WTC11 (cell line): ENCODE measurements at regions not wholly inside any gene's neighbourhood (a gene's known extent, or its start where the extent isn't known, plus 50 kb on each side); places are given as distances from the start of the nearest gene placed in this dataset.

Experiments used
- ATAC-seq: fragments of 200-7000 bp; cut with Tn5 transposase; 2 replicates; pipeline ENCODE4 v1.10.0; 2021; ENCODE audit warnings: mild to moderate bottlenecking, moderate library complexity
- CTCF ChIA-PET: fragments of 300-600 bp; sonication (Branson Sonifier 250); formaldehyde crosslinking; loops from one replicate; lab custom pipeline; 2021; ENCODE audit warnings: antibody characterized with exemption; lab: Charles Lee
- POLR2A ChIA-PET: fragments of 350-600 bp; sonication (Branson Sonifier 250); formaldehyde crosslinking; loops from one replicate; lab custom pipeline; 2021; ENCODE audit warnings: antibody characterized with exemption; lab: Charles Lee
- DNase-seq: peaks from one replicate; pipeline ENCODE4 v3.0.0; 2021; ENCODE audit warnings: low spot score
- H3K27ac Mint-ChIP-seq: 2 replicates; pipeline ENCODE4 v1.8.0; 2021; ENCODE audit warnings: mixed read lengths
- H3K27me3 Mint-ChIP-seq: 2 replicates; pipeline ENCODE4 v1.8.0; 2021; ENCODE audit warnings: low read depth, mild to moderate bottlenecking, moderate library complexity, mixed read lengths
- H3K36me3 Mint-ChIP-seq: 2 replicates; pipeline ENCODE4 v1.8.0; 2021; ENCODE audit warnings: mixed read lengths
- H3K4me1 Mint-ChIP-seq: 2 replicates; pipeline ENCODE4 v1.8.0; 2022; ENCODE audit warnings: mixed read lengths
- H3K4me3 Mint-ChIP-seq: 2 replicates; pipeline ENCODE4 v1.8.0; 2021; ENCODE audit warnings: mild to moderate bottlenecking, moderate library complexity, mixed read lengths
- H3K9me3 Mint-ChIP-seq: 2 replicates; pipeline ENCODE4 v1.8.0; 2021; ENCODE audit warnings: mixed read lengths
- AR ChIP-seq: fragments of 250-450 bp; sonication (Bioruptor Pico); IDR thresholded peaks from 2 replicates; pipeline ENCODE4 v1.9.0; 2021; ENCODE audit warnings: mild to moderate bottlenecking
- CDX4 ChIP-seq: fragments of 250-450 bp; sonication (Bioruptor Pico); IDR thresholded peaks from 2 replicates; pipeline ENCODE4 v1.9.0; 2021; ENCODE audit warnings: moderate library complexity, mild to moderate bottlenecking, inconsistent platforms, borderline replicate concordance
- MXD4 ChIP-seq: fragments of 250-450 bp; sonication (Bioruptor Pico); IDR thresholded peaks from 2 replicates; pipeline ENCODE4 v1.8.0; 2021; ENCODE audit warnings: mild to moderate bottlenecking, moderate library complexity, borderline replicate concordance
- SP1 ChIP-seq: sonication (generic); formaldehyde crosslinking; conservative IDR thresholded peaks from 2 replicates; pipeline ENCODE4 v1.8.1; 2022; ENCODE audit warnings: missing genetic modification reagents
- ZNF121 ChIP-seq: sonication (generic); formaldehyde crosslinking; IDR thresholded peaks from 2 replicates; pipeline ENCODE4 v1.8.0; 2023; ENCODE audit warnings: missing genetic modification reagents
- ZNF416 ChIP-seq: fragments of 250-450 bp; sonication (Bioruptor Pico); IDR thresholded peaks from 2 replicates; pipeline ENCODE4 v1.9.0; 2021; ENCODE audit warnings: mild to moderate bottlenecking, inconsistent platforms
- ZNF425 ChIP-seq: fragments of 250-450 bp; sonication (Bioruptor Pico); conservative IDR thresholded peaks from 2 replicates; pipeline ENCODE4 v1.9.0; 2021; ENCODE audit warnings: mild to moderate bottlenecking
- ZSCAN18 ChIP-seq: fragments of 250-450 bp; sonication (Bioruptor Pico); IDR thresholded peaks from 2 replicates; pipeline ENCODE4 v2.1.2; 2022; ENCODE audit warnings: mild to moderate bottlenecking, moderate library complexity
- TF ChIP-seq, protein P1 (sequence below): fragments of 250-450 bp; sonication (Bioruptor Pico); IDR thresholded peaks from 2 replicates; pipeline ENCODE4 v1.9.0; 2021; ENCODE audit warnings: mild to moderate bottlenecking, borderline replicate concordance
- TF ChIP-seq, protein P2 (sequence below): sonication (generic); formaldehyde crosslinking; IDR thresholded peaks from 2 replicates; pipeline ENCODE4 v1.8.0; 2023; ENCODE audit warnings: mild to moderate bottlenecking, missing genetic modification reagents
- TF ChIP-seq, protein P3 (sequence below): sonication (generic); formaldehyde crosslinking; conservative IDR thresholded peaks from 2 replicates; pipeline ENCODE4 v1.8.1; 2022; ENCODE audit warnings: mild to moderate bottlenecking, missing genetic modification reagents
- TF ChIP-seq, protein P4 (sequence below): sonication (generic); formaldehyde crosslinking; IDR thresholded peaks from 2 replicates; pipeline ENCODE4 v1.8.1; 2022; ENCODE audit warnings: low read depth, missing genetic modification reagents, borderline replicate concordance
- TF ChIP-seq, protein P5 (sequence below): sonication (generic); formaldehyde crosslinking; IDR thresholded peaks from 2 replicates; pipeline ENCODE4 v1.8.1; 2023; ENCODE audit warnings: mild to moderate bottlenecking, missing genetic modification reagents

DNA sequence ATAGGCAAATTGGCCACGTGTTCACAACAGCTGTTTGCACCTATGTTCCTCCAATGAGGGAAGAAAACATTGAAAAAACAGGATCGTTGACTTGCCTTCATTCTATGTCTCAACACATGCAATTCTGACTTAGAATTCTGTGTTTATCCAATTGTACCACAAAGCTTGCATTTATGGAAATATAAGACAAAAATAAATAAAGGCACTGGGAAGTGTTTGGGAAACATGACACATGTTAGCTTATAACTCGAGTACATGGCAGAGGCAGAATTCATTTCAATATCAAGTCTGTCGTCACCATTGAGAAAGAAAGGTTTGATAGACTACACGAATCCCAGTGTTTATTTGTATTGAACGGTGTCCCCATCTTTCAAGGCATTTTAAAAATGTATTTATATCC is 291.2 kb downstream of the AHR start (continued):
- TF ChIP-seq, protein P1, sequence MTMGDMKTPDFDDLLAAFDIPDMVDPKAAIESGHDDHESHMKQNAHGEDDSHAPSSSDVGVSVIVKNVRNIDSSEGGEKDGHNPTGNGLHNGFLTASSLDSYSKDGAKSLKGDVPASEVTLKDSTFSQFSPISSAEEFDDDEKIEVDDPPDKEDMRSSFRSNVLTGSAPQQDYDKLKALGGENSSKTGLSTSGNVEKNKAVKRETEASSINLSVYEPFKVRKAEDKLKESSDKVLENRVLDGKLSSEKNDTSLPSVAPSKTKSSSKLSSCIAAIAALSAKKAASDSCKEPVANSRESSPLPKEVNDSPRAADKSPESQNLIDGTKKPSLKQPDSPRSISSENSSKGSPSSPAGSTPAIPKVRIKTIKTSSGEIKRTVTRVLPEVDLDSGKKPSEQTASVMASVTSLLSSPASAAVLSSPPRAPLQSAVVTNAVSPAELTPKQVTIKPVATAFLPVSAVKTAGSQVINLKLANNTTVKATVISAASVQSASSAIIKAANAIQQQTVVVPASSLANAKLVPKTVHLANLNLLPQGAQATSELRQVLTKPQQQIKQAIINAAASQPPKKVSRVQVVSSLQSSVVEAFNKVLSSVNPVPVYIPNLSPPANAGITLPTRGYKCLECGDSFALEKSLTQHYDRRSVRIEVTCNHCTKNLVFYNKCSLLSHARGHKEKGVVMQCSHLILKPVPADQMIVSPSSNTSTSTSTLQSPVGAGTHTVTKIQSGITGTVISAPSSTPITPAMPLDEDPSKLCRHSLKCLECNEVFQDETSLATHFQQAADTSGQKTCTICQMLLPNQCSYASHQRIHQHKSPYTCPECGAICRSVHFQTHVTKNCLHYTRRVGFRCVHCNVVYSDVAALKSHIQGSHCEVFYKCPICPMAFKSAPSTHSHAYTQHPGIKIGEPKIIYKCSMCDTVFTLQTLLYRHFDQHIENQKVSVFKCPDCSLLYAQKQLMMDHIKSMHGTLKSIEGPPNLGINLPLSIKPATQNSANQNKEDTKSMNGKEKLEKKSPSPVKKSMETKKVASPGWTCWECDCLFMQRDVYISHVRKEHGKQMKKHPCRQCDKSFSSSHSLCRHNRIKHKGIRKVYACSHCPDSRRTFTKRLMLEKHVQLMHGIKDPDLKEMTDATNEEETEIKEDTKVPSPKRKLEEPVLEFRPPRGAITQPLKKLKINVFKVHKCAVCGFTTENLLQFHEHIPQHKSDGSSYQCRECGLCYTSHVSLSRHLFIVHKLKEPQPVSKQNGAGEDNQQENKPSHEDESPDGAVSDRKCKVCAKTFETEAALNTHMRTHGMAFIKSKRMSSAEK: no peak
- TF ChIP-seq, protein P2, sequence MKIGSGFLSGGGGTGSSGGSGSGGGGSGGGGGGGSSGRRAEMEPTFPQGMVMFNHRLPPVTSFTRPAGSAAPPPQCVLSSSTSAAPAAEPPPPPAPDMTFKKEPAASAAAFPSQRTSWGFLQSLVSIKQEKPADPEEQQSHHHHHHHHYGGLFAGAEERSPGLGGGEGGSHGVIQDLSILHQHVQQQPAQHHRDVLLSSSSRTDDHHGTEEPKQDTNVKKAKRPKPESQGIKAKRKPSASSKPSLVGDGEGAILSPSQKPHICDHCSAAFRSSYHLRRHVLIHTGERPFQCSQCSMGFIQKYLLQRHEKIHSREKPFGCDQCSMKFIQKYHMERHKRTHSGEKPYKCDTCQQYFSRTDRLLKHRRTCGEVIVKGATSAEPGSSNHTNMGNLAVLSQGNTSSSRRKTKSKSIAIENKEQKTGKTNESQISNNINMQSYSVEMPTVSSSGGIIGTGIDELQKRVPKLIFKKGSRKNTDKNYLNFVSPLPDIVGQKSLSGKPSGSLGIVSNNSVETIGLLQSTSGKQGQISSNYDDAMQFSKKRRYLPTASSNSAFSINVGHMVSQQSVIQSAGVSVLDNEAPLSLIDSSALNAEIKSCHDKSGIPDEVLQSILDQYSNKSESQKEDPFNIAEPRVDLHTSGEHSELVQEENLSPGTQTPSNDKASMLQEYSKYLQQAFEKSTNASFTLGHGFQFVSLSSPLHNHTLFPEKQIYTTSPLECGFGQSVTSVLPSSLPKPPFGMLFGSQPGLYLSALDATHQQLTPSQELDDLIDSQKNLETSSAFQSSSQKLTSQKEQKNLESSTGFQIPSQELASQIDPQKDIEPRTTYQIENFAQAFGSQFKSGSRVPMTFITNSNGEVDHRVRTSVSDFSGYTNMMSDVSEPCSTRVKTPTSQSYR: no peak

DNA sequence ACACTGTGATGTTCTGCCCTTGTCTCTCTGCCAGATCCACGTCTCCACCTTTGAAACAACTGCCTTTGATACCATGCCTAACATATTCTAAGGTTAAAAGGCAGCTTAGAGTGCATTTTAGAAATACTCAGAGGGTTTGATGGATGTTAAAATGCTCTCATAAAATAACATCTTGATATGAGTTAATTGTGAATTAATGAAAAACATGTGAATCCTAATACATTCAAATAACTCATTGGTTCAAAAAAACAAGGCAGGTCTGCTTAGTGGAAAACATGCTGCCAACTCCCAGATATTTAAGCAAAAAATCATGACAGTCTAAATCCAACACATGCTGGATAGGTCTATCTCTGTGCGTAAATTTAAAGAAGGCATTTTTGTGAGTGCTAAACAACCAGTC is 291.8 kb downstream of the AHR start:
- Mint-ChIP-seq H3K4me3 (no peak overlapping the region), H3K4me1 (peaks cover 5% of the 10 kb centered on the region), H3K27me3 (no peaks in the 10 kb centered on the region), H3K36me3 (no peaks in the 10 kb centered on the region), H3K27ac (no peak overlapping the region), H3K9me3 (no peaks in the 10 kb centered on the region)
- CTCF ChIA-PET: no interaction called here
- POLR2A ChIA-PET: no interaction called here
- DNase-seq (no peak), ATAC-seq (no peak)
- TF ChIP-seq MXD4 (CRISPR knock-in tag): no peak
- no peak for TF ChIP-seq ZNF425 (CRISPR knock-in tag)
- TF ChIP-seq, protein P3, sequence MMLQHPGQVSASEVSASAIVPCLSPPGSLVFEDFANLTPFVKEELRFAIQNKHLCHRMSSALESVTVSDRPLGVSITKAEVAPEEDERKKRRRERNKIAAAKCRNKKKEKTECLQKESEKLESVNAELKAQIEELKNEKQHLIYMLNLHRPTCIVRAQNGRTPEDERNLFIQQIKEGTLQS: no peak
- no peak for TF ChIP-seq AR (CRISPR knock-in tag)
- no peak for TF ChIP-seq SP1
- TF ChIP-seq ZNF416 (CRISPR knock-in tag): no peak
- TF ChIP-seq, protein P4, sequence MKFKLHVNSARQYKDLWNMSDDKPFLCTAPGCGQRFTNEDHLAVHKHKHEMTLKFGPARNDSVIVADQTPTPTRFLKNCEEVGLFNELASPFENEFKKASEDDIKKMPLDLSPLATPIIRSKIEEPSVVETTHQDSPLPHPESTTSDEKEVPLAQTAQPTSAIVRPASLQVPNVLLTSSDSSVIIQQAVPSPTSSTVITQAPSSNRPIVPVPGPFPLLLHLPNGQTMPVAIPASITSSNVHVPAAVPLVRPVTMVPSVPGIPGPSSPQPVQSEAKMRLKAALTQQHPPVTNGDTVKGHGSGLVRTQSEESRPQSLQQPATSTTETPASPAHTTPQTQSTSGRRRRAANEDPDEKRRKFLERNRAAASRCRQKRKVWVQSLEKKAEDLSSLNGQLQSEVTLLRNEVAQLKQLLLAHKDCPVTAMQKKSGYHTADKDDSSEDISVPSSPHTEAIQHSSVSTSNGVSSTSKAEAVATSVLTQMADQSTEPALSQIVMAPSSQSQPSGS (CRISPR knock-in tag): no peak
- no peak for TF ChIP-seq ZSCAN18
- TF ChIP-seq, protein P5, sequence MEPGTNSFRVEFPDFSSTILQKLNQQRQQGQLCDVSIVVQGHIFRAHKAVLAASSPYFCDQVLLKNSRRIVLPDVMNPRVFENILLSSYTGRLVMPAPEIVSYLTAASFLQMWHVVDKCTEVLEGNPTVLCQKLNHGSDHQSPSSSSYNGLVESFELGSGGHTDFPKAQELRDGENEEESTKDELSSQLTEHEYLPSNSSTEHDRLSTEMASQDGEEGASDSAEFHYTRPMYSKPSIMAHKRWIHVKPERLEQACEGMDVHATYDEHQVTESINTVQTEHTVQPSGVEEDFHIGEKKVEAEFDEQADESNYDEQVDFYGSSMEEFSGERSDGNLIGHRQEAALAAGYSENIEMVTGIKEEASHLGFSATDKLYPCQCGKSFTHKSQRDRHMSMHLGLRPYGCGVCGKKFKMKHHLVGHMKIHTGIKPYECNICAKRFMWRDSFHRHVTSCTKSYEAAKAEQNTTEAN (CRISPR knock-in tag): no peak
- TF ChIP-seq ZNF121 (CRISPR knock-in tag): no peak
- no peak for TF ChIP-seq CDX4 (CRISPR knock-in tag)
